Ascending aorta (tissue), 2 donors: ENCODE measurements at regions not wholly inside any gene's neighbourhood (a gene's known extent, or its start where the extent isn't known, plus 50 kb on each side); places are given as distances from the start of the nearest gene placed in this dataset.

Experiments
- DNase-seq, 2 donors: peaks; one replicate each; pipeline ENCODE4 v3.0.0-alpha.2; 2019; ENCODE audit warnings: low spot score in 2 of 2
- H3K27ac ChIP-seq, 2 donors: fragments of 200-600 bp; sonication (generic); one replicate each; pipeline ENCODE4 v1.5.1; 2016 to 2017; ENCODE audit warnings: mild to moderate bottlenecking in 1 of 2
- H3K27me3 ChIP-seq: fragments of 200-600 bp; sonication (generic); one replicate; pipeline ENCODE4 v1.5.1; 2017
- H3K36me3 ChIP-seq, 2 donors: fragments of 200-600 bp; sonication (generic); one replicate each; pipeline ENCODE4 v1.5.1; 2016
- H3K4me1 ChIP-seq, 2 donors: fragments of 200-600 bp; sonication (generic); one replicate each; pipeline ENCODE4 v1.5.1; 2016 to 2017; ENCODE audit warnings: mild to moderate bottlenecking in 1 of 2
- H3K4me3 ChIP-seq, 2 donors: fragments of 200-600 bp; sonication (generic); one replicate each; pipeline ENCODE4 v1.5.1; 2016 to 2017; ENCODE audit warnings: mild to moderate bottlenecking in 1 of 2
- H3K9me3 ChIP-seq, 2 donors: fragments of 200-600 bp; sonication (generic); one replicate each; pipeline ENCODE4 v1.5.1; 2016
- intact Hi-C: fragments of 100-400 bp; cut with DNase I; formaldehyde crosslinking; loops from one replicate; pipeline ENCODE4 v1.15.1; 2023
- TF ChIP-seq, protein P1 (sequence below), 3 experiments: fragments of 200-600 bp in 2 of 3; fragments of 450-650 bp in 1 of 3; sonication (generic) in 2 of 3; IDR thresholded peaks; one replicate each; pipeline ENCODE4 v1.5.1; 2016 to 2019; ENCODE audit warnings: antibody characterized with exemption in 3 of 3, mild to moderate bottlenecking in 1 of 3, moderate library complexity in 1 of 3

DNA sequence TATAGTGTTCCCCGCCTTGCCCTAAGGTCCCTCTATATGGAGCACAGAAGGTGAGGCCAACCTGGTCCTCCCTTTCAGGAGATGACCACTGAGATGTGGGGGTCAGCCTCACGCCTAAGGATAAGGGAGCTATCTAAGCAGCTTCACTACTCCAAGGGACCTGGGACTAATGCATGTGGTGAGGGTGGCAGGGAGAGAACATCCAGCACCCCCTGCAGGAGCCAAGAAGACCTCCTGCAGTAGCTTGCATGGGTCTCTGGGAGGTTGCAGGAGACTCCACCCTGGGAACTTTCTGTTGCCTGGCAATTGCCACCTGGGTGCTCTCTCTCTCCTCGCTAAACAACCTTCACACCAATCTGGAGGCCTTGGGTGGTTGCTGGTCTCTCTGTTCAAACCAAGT lies 93.0 kb upstream of the KLHL29 start:
- H3K27ac ChIP-seq, result no peak overlapping the region
- intact Hi-C loops, result no loop called here

DNA sequence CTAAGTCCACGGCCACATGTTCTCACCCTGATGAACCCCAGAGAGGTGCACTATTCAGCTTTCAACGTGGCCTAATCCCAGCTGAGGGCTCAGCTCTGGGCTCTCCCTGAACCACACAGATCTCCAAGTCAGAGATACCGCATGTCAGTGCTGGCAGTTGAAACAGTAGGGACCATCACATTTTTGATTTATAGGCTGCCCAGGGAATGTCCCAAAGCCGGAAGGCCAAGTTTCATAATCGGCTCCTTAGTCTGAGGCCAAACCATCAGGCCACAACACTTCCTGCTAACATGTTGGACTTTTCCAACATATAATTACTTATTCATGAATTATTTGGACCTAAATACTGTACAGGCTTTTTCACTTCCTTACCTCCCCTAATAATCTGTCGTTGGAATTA lies 91.9 kb upstream of the KLHL29 start:
- intact Hi-C loops, result no loop called here
- TF ChIP-seq, protein P1, sequence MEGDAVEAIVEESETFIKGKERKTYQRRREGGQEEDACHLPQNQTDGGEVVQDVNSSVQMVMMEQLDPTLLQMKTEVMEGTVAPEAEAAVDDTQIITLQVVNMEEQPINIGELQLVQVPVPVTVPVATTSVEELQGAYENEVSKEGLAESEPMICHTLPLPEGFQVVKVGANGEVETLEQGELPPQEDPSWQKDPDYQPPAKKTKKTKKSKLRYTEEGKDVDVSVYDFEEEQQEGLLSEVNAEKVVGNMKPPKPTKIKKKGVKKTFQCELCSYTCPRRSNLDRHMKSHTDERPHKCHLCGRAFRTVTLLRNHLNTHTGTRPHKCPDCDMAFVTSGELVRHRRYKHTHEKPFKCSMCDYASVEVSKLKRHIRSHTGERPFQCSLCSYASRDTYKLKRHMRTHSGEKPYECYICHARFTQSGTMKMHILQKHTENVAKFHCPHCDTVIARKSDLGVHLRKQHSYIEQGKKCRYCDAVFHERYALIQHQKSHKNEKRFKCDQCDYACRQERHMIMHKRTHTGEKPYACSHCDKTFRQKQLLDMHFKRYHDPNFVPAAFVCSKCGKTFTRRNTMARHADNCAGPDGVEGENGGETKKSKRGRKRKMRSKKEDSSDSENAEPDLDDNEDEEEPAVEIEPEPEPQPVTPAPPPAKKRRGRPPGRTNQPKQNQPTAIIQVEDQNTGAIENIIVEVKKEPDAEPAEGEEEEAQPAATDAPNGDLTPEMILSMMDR (IDR thresholded peaks at IDR 0.05), result no peak
- Histone ChIP-seq H3K9me3 (no peaks in the 10 kb centered on the region), H3K4me1 (peaks cover 0 to 3% of the 10 kb centered on the region in 2 donors), H3K27me3 (no peaks in the 10 kb centered on the region), H3K36me3 (no peaks in the 10 kb centered on the region), H3K27ac (no peak overlapping the region), H3K4me3 (no peak overlapping the region)
- no peak for DNase-seq

More for the DNA sequence above, 93.0 kb upstream of the KLHL29 start:
- no peaks in the 10 kb centered on the region for H3K9me3 ChIP-seq
- TF ChIP-seq, protein P1 (IDR thresholded peaks at IDR 0.05), result no peak
- H3K36me3 ChIP-seq, result no peaks in the 10 kb centered on the region
- peaks cover 0 to 6% of the 10 kb centered on the region in 2 donors for H3K4me1 ChIP-seq
- H3K4me3 ChIP-seq, result no peak overlapping the region
- H3K27me3 ChIP-seq, result no peaks in the 10 kb centered on the region
- DNase-seq, result no peak

DNA sequence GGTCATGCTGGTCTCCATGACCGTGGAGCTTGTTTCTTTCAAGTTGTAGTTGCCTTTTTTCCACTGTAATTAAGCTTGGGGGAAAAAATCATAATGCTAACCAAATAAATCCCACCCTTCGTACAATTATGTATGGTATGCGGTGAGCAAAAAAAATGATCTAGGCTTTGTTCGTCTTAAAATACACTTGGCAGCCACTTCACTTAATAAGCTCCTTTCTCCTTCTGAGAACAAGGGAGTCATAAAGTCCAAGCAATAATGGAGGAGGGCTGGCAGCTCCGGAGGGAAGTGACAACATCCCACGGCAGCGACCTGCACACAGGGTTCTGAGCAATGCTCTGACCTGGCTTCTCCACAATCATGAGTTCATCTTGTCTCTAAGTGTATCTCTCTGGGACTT lies 91.2 kb upstream of the KLHL29 start:
- Histone ChIP-seq H3K4me3 (no peak overlapping the region), H3K9me3 (no peaks in the 10 kb centered on the region), H3K27me3 (no peaks in the 10 kb centered on the region), H3K27ac (no peak overlapping the region), H3K36me3 (no peaks in the 10 kb centered on the region), H3K4me1 (peaks cover 0 to 3% of the 10 kb centered on the region in 2 donors)
- TF ChIP-seq, protein P1 (IDR thresholded peaks at IDR 0.05), result no peak
- no peak for DNase-seq
- intact Hi-C loops, result no loop called here

DNA sequence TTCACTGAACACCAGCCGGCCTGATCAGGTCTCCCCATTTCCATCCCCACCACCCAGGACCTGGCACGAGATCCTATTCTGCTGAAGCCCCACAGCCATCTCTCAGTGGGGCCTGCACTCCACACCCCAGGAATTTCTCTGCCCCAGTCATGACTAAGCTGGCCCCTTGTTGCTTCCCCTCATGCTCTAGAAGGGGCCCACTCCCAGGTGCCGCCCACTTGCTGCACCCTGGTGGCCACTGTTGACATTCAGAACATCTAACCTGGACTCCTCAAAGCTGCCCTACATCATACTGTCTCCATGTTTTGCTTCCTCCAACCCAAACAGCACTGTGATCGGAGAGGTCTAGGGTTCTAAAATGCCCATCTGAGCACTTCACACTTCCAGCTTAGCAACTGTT lies 90.7 kb upstream of the KLHL29 start:
- Histone ChIP-seq H3K4me1 (peaks cover 0 to 3% of the 10 kb centered on the region in 2 donors), H3K27me3 (no peaks in the 10 kb centered on the region), H3K4me3 (no peak overlapping the region), H3K36me3 (no peaks in the 10 kb centered on the region), H3K27ac (no peak overlapping the region), H3K9me3 (no peaks in the 10 kb centered on the region)
- TF ChIP-seq, protein P1 (IDR thresholded peaks at IDR 0.05), result no peak
- intact Hi-C loops, result no loop called here
- no peak for DNase-seq

DNA sequence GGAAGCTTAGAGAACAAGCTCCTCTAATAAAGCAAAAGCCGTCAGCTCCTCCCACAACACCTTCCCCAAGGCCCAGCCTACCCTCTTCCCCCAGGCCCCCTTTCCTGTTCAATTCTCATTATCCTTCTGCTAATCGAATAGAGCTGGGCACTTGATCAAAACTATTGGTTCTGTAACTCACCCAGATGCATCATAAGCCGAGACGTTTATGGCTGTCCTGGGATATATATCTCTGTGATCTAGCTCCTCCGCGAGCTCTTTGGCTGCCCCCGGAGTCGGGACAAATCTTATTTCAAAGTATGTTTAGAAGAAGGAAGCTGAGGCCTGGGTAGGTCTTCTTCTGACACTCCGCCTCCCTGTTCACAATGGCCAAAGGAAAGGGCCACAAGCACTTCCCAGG lies 88.3 kb upstream of the KLHL29 start:
- peaks cover 0 to 3% of the 10 kb centered on the region in 2 donors for H3K4me1 ChIP-seq
- intact Hi-C loops, result no loop called here
- H3K36me3 ChIP-seq, result no peaks in the 10 kb centered on the region
- TF ChIP-seq, protein P1 (IDR thresholded peaks at IDR 0.05), result no peak
- DNase-seq, result no peak
- no peaks in the 10 kb centered on the region for H3K9me3 ChIP-seq
- H3K27ac ChIP-seq, result no peak overlapping the region
- H3K27me3 ChIP-seq, result no peaks in the 10 kb centered on the region
- no peak overlapping the region for H3K4me3 ChIP-seq

DNA sequence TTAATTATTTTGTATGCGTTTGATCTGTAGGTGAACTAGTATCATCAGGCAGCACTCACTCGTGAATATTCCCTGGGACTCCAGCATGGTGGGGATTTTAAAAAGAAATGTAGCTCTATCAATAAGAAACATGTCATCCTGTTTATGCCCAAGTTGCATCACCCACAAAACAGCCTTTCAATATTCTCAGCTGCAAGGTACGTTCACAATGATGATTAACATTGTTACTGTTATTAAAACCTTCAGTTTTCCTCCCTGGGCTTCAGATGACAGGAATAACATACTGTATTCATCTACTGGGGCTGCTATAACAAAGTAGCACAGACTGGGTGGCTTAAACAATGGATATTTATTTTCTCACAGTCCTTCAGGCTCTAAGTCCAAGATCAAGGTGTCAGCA lies 87.9 kb upstream of the KLHL29 start:
- TF ChIP-seq, protein P1 (IDR thresholded peaks at IDR 0.05), result no peak
- Histone ChIP-seq H3K27ac (no peak overlapping the region), H3K36me3 (no peaks in the 10 kb centered on the region), H3K4me1 (peaks cover 0 to 3% of the 10 kb centered on the region in 2 donors), H3K9me3 (no peaks in the 10 kb centered on the region), H3K4me3 (no peak overlapping the region), H3K27me3 (no peaks in the 10 kb centered on the region)
- intact Hi-C loops, result no loop called here
- no peak for DNase-seq
